ENCODE measurements at regions not wholly inside any gene's neighbourhood (a gene's known extent, or its start where the extent isn't known, plus 50 kb on each side); places are given as distances from the start of the nearest gene placed in this dataset.

GRCh38 chr12:124418791-124419190, 123.9 kb downstream of the RFLNA start:
- POLR2A ChIA-PET, result no interaction called here
- no peak overlapping the region for H3K4me3 ChIP-seq (ENCODE audit: low read depth, low read length, poor library complexity, severe bottlenecking)
- intact Hi-C loops (cut with micrococcal nuclease; ENCODE audit: unreplicated experiment), result no loop called here
- H3K9me2 ChIP-seq (ENCODE audit: insufficient read depth, low read length), result no peaks in the 10 kb centered on the region
- no peak for DNase-seq (ENCODE audit: low spot score)
- no TSS peak for BruUV-seq (replicated peaks)
- CTCF ChIA-PET (ENCODE audit: unreplicated experiment), result no interaction called here
- H3K79me2 ChIP-seq (ENCODE audit: insufficient read depth, low read depth, low read length), result no peaks in the 10 kb centered on the region
- H3K9me3 ChIP-seq (ENCODE audit: low read length), result no peaks in the 10 kb centered on the region
- TF ChIP-seq CTCF (conservative IDR thresholded peaks at IDR 0.05; ENCODE audit: low read length) (no peak), EZH2phosphoT487 (IDR thresholded peaks at IDR 0.05; ENCODE audit: borderline replicate concordance, low read depth, low read length) (no peak)
- no peak overlapping the region for H2AFZ ChIP-seq (ENCODE audit: low read length)
- H3K27ac ChIP-seq (ENCODE audit: low read depth, low read length, poor library complexity, severe bottlenecking), result no peak overlapping the region
- peaks cover 14% of the 10 kb centered on the region; the same call in 1 of the 2 replicates for H3K36me3 ChIP-seq (ENCODE audit: insufficient read depth, low read length)
- H3K4me1 ChIP-seq (ENCODE audit: insufficient read depth, low read length, poor library complexity, severe bottlenecking), result no peaks in the 10 kb centered on the region
- no peak overlapping the region for H3K4me2 ChIP-seq (ENCODE audit: low read length)
- no peaks in the 10 kb centered on the region for H4K20me1 ChIP-seq (ENCODE audit: insufficient read depth, low read length)

- H3K4me2 ChIP-seq (ENCODE audit: low read length), result no peak overlapping the region
- POLR2A ChIA-PET, result no interaction called here
- no peaks in the 10 kb centered on the region for H3K9me2 ChIP-seq (ENCODE audit: insufficient read depth, low read length)
- no peak for DNase-seq (ENCODE audit: low spot score)
- no TSS peak for BruUV-seq (replicated peaks)
- TF ChIP-seq CTCF (conservative IDR thresholded peaks at IDR 0.05; ENCODE audit: low read length) (no peak), EZH2phosphoT487 (IDR thresholded peaks at IDR 0.05; ENCODE audit: borderline replicate concordance, low read depth, low read length) (no peak)
- CTCF ChIA-PET (ENCODE audit: unreplicated experiment), result no interaction called here
- H2AFZ ChIP-seq (ENCODE audit: low read length), result no peak overlapping the region
- H3K9me3 ChIP-seq (ENCODE audit: low read length), result no peaks in the 10 kb centered on the region
- no peak overlapping the region for H3K27ac ChIP-seq (ENCODE audit: low read depth, low read length, poor library complexity, severe bottlenecking)
- H3K36me3 ChIP-seq (ENCODE audit: insufficient read depth, low read length), result peaks cover 14% of the 10 kb centered on the region; the same call in 1 of the 2 replicates
- no peaks in the 10 kb centered on the region for H3K79me2 ChIP-seq (ENCODE audit: insufficient read depth, low read depth, low read length)
- no peak overlapping the region for H3K4me3 ChIP-seq (ENCODE audit: low read depth, low read length, poor library complexity, severe bottlenecking)
- H3K4me1 ChIP-seq (ENCODE audit: insufficient read depth, low read length, poor library complexity, severe bottlenecking), result no peaks in the 10 kb centered on the region
- H4K20me1 ChIP-seq (ENCODE audit: insufficient read depth, low read length), result no peaks in the 10 kb centered on the region
- intact Hi-C loops (cut with micrococcal nuclease; ENCODE audit: unreplicated experiment), result no loop called here
Measured at GRCh38 chr12:124418156-124418555, 123.3 kb downstream of the RFLNA start.

DNA sequence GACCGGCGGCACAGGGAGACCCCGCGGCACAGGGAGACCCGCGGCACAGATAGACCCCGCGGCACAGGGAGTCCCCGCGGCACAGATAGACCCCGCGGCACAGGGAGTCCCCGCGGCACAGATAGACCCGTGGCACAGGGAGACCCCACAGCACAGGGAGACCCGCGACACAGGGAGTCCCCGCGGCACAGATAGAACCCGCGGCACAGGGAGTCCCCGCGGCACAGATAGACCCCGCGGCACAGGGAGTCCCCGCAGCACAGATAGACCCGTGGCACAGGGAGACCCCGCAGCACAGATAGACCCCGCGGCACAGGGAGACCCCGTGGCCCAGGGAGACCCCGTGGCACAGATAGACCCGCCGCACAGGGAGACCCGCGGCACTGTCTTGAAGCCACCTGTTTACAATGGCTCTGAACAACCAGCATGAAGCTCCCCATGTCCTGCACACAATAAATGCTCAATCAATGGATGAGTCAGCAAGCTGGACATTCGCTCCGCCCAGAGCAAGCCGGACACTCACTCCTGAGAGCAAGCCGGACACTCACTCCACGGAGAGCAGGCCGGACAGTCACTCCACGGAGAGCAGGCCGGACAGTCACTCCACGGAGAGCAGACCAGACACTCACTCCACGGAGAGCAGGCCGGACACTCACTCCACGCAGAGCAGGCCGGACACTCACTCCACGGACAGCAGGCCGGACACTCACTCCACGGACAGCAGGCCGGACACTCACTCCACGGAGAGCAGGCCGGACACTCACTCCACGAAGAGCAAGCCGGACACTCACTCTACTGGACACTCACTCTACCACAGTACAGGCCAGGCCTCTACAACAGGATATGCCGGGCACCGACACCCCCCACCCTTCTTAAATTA, 121.9 kb downstream of the RFLNA start:
- Histone ChIP-seq H3K4me3 (ENCODE audit: low read depth, low read length, poor library complexity, severe bottlenecking) (no peak overlapping the region), H3K9me3 (ENCODE audit: low read length) (no peaks in the 10 kb centered on the region), H3K4me2 (ENCODE audit: low read length) (no peak overlapping the region), H3K36me3 (ENCODE audit: insufficient read depth, low read length) (peaks cover 14% of the 10 kb centered on the region; the same call in 1 of the 2 replicates), H3K27ac (ENCODE audit: low read depth, low read length, poor library complexity, severe bottlenecking) (no peak overlapping the region), H3K79me2 (ENCODE audit: insufficient read depth, low read depth, low read length) (no peaks in the 10 kb centered on the region), H4K20me1 (ENCODE audit: insufficient read depth, low read length) (no peaks in the 10 kb centered on the region), H2AFZ (ENCODE audit: low read length) (no peak overlapping the region), H3K9me2 (ENCODE audit: insufficient read depth, low read length) (no peaks in the 10 kb centered on the region), H3K4me1 (ENCODE audit: insufficient read depth, low read length, poor library complexity, severe bottlenecking) (no peaks in the 10 kb centered on the region)
- POLR2A ChIA-PET, result no interaction called here
- no peak for DNase-seq (ENCODE audit: low spot score)
- CTCF ChIA-PET (ENCODE audit: unreplicated experiment), result no interaction called here
- TF ChIP-seq EZH2phosphoT487 (IDR thresholded peaks at IDR 0.05; ENCODE audit: borderline replicate concordance, low read depth, low read length), result no peak
- no peak for TF ChIP-seq CTCF (conservative IDR thresholded peaks at IDR 0.05; ENCODE audit: low read length)
- intact Hi-C loops (cut with micrococcal nuclease; ENCODE audit: unreplicated experiment), result no loop called here
- BruUV-seq (replicated peaks), result no TSS peak

Measured in OCI-LY7 (cell line).